ENCODE measurements at regions not wholly inside any gene's neighbourhood (a gene's known extent, or its start where the extent isn't known, plus 50 kb on each side); places are given as distances from the start of the nearest gene placed in this dataset.
A peak's percentile ranks its signal among the peaks of the same experiment; 100 is the strongest.

DNA sequence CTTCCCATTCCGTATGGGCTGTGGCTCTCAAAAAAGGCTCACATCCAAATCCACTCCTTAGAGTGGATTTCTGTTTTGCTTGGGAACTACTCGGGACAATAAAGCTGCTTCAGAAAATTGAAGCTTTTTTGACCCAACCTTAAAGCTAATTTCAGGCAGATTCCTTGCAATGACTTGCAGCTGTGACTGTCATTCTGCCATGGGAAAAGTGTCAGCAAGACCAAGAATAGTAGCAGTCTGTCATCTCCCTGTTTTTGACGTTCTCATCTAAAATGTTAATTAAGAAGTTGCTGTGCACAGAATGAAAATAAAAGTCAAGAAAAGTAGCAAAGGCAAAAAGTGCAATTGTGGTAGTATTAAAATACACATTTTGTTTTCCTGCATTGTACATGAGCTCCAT is 304.7 kb downstream of the COG6 start:
- Mint-ChIP-seq H3K9me3 (peaks cover 5% of the 10 kb centered on the region), H3K36me3 (ENCODE audit: low read depth) (no peaks in the 10 kb centered on the region), H3K4me1 (peaks cover 17% of the 10 kb centered on the region), H3K4me3 (no peak overlapping the region), H3K27ac (peak overlapping the region in 1 of 3 experiments; percentile 24), H3K27me3 (ENCODE audit: low read depth) (peaks cover 8% of the 10 kb centered on the region)
- TF ChIP-seq, protein P1, sequence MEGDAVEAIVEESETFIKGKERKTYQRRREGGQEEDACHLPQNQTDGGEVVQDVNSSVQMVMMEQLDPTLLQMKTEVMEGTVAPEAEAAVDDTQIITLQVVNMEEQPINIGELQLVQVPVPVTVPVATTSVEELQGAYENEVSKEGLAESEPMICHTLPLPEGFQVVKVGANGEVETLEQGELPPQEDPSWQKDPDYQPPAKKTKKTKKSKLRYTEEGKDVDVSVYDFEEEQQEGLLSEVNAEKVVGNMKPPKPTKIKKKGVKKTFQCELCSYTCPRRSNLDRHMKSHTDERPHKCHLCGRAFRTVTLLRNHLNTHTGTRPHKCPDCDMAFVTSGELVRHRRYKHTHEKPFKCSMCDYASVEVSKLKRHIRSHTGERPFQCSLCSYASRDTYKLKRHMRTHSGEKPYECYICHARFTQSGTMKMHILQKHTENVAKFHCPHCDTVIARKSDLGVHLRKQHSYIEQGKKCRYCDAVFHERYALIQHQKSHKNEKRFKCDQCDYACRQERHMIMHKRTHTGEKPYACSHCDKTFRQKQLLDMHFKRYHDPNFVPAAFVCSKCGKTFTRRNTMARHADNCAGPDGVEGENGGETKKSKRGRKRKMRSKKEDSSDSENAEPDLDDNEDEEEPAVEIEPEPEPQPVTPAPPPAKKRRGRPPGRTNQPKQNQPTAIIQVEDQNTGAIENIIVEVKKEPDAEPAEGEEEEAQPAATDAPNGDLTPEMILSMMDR (IDR thresholded peaks at IDR 0.05; ENCODE audit: unreplicated experiment in 3 of 3), result no peak

DNA sequence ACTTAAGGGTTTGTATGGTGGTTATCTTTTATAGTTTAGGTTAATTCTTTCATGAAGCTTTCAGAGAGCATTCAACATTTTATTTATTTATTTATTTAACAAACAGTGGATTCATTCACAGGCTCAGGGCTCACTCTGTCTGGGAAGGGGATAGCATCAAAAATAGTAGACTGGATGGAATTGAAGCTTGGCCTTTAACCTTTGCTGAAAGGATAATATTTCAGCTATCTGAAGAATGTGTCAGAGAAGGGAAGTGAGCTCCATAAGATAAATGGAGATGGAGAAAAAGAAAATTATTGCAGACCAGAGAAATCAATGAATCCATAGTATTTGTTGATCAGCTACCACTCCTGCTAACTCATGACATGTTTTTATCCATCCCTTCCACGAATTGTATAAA is 305.6 kb downstream of the COG6 start:
- TF ChIP-seq, protein P1 (IDR thresholded peaks at IDR 0.05; ENCODE audit: unreplicated experiment in 3 of 3), result no peak
- Mint-ChIP-seq H3K27ac (no peak overlapping the region), H3K36me3 (ENCODE audit: low read depth) (no peaks in the 10 kb centered on the region), H3K4me1 (peaks cover 17% of the 10 kb centered on the region), H3K9me3 (peaks cover 5% of the 10 kb centered on the region), H3K27me3 (ENCODE audit: low read depth) (peaks cover 8% of the 10 kb centered on the region), H3K4me3 (no peak overlapping the region)

DNA sequence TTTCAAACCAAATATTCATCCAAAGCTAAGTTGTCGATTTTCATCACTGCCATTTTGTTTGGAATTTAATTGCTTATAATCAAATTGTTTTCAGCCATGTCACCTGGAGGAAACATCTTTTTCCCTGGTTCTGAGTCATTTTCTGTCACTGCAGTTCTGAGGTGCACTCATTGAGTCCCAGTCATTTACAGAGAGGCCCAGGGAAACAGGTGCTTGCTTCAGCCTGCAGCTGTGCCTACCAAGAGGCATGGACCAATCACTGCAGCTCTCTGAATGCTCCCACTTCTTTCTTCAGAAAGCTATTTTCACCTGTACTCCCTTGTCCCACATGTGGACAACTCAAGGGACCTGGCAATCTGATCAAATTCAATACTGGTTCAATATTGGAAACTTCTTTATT is 308.1 kb downstream of the COG6 start:
- Mint-ChIP-seq H3K9me3 (peaks cover 5% of the 10 kb centered on the region), H3K27ac (no peak overlapping the region), H3K36me3 (ENCODE audit: low read depth) (no peaks in the 10 kb centered on the region), H3K4me3 (no peak overlapping the region), H3K4me1 (peaks cover 19% of the 10 kb centered on the region), H3K27me3 (ENCODE audit: low read depth) (peaks cover 3% of the 10 kb centered on the region)
- TF ChIP-seq, protein P1 (IDR thresholded peaks at IDR 0.05; ENCODE audit: unreplicated experiment in 3 of 3), result no peak

DNA sequence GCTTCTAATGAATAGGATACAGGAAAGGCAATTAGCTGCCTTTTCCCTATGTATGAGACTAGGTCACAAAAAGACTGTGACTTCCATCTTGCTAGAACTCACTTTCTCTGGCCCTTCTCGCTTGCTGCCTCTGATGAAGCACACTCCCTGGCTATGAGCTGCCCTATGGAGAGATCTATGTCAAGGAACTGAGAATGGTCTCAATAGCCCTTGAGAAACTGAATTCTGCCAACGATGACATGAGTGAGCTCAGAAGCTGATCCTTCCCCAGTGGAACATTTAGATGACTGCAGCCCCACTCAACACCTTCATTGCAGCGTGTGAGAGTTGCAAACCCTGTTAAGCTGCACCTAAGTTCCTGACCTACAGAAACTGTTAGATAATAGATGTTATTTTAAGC is 309.8 kb downstream of the COG6 start:
- H3K27me3 Mint-ChIP-seq (ENCODE audit: low read depth), result peaks cover 3% of the 10 kb centered on the region
- no peak overlapping the region for H3K27ac Mint-ChIP-seq
- peaks cover 18% of the 10 kb centered on the region for H3K4me1 Mint-ChIP-seq
- no peaks in the 10 kb centered on the region for H3K36me3 Mint-ChIP-seq (ENCODE audit: low read depth)
- no peaks in the 10 kb centered on the region for H3K9me3 Mint-ChIP-seq
- no peak overlapping the region for H3K4me3 Mint-ChIP-seq
- TF ChIP-seq, protein P1 (IDR thresholded peaks at IDR 0.05; ENCODE audit: unreplicated experiment in 3 of 3), result no peak

DNA sequence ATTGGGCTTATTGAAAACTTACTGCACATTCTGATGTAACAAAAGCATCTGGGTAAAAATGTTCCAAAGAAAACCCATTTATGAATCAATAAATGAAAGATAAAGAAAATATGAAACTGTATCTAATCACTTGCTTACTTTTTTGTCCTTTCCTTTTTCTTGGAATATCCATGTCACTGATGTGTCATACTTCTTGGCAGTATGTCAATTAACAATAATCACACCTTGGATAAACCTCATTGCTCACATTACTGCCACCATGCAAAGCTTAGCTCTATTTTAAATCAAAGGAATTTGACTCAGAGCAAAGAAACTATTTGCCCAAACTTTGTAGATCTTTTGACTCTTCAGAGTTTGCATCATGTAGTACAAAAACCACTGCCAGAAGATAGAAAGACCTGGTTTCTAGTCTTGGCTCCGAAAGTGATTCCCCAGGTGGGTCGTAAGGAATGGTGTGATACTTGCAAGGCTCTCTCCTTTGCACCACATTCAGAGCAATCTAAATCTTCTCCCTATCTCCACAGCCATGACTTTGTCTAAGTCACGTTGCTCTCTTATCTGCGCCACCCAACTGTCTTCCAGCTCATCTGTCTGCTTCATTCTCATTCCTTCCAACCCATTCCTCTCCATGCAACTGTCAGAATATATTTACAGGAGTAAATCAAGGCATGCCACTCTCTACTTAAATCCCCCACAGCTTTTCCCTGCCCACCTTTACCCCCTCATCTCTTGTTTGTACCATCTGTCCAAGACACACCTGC is 311.9 kb downstream of the COG6 start:
- Mint-ChIP-seq H3K27me3 (ENCODE audit: low read depth) (peaks cover 6% of the 10 kb centered on the region), H3K27ac (no peak overlapping the region), H3K9me3 (no peaks in the 10 kb centered on the region), H3K4me3 (no peak overlapping the region), H3K4me1 (peaks cover 10% of the 10 kb centered on the region), H3K36me3 (ENCODE audit: low read depth) (no peaks in the 10 kb centered on the region)
- TF ChIP-seq, protein P1 (IDR thresholded peaks at IDR 0.05; ENCODE audit: unreplicated experiment in 3 of 3), result no peak
